Keratinocyte (primary cell): ENCODE measurements at regions not wholly inside any gene's neighbourhood (a gene's known extent, or its start where the extent isn't known, plus 50 kb on each side); places are given as distances from the start of the nearest gene placed in this dataset.

Experiments used
- CTCF ChIP-seq, 3 experiments: IDR thresholded peaks in 1 of 3; conservative IDR thresholded peaks in 1 of 3; optimal IDR thresholded peaks in 1 of 3; 2 replicates in 2 of 3; 3 replicates in 1 of 3; pipeline versions ENCODE3 to v1.5.1; 2011; ENCODE audit warnings: low read length in 3 of 3, mild to moderate bottlenecking in 3 of 3, moderate library complexity in 2 of 3, control low read depth in 1 of 3, inconsistent platforms in 1 of 3; ENCODE audit not compliant: insufficient read depth in 2 of 3; ENCODE audit errors: extremely low read depth in 1 of 3
- EZH2 ChIP-seq: IDR thresholded peaks from one replicate; pipeline ENCODE4 v1.6.1; 2012; ENCODE audit warnings: inconsistent platforms, mild to moderate bottlenecking, low read length, moderate library complexity

- no peak for TF ChIP-seq CTCF (optimal IDR thresholded peaks at IDR 0.05 in 1 of 3, IDR thresholded peaks at IDR 0.05 in 1 of 3, conservative IDR thresholded peaks at IDR 0.05 in 1 of 3; ENCODE audit: extremely low read depth in 1 of 3, insufficient read depth in 2 of 3, low read length in 3 of 3)
- TF ChIP-seq EZH2 = no peak
These were observed 130.7 kb upstream of the CHRM3 start for GRCh38 chr1:239255628-239256160.
